Loucy (cell line): ENCODE measurements at regions not wholly inside any gene's neighbourhood (a gene's known extent, or its start where the extent isn't known, plus 50 kb on each side); places are given as distances from the start of the nearest gene placed in this dataset.

ENCODE experiments used
- EZH2phosphoT487 ChIP-seq: fragments of 200-600 bp; IDR thresholded peaks from 2 replicates; pipeline ENCODE4 v1.6.1; 2018; ENCODE audit warnings: antibody characterized with exemption, mild to moderate bottlenecking, moderate library complexity, borderline replicate concordance
- TF ChIP-seq, protein P1 (sequence below): fragments of 200-600 bp; sonication (generic); conservative IDR thresholded peaks from 2 replicates; pipeline ENCODE4 v1.5.1; 2014; ENCODE audit warnings: mild to moderate bottlenecking, antibody characterized with exemption, low read length

DNA sequence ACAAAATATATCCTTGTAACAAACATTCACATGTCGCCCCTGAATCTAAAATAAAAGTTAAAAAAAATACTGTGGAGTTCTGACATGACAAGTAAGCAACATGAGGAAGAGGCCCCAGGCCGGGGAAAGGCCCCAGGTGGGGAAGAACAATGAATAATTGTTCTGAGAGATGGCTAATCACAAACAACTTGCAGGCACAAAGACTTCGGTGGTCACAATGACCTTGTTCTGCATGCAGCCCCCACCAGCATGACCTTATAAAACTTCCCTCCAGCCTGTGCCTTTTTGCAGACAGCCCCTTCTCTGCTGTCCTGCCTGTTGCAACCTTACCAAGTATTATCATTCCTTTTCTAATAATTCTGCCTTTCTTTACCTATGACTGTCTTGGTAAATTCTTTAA is 95.7 kb upstream of the MYLIP start:
- TF ChIP-seq, protein P1, sequence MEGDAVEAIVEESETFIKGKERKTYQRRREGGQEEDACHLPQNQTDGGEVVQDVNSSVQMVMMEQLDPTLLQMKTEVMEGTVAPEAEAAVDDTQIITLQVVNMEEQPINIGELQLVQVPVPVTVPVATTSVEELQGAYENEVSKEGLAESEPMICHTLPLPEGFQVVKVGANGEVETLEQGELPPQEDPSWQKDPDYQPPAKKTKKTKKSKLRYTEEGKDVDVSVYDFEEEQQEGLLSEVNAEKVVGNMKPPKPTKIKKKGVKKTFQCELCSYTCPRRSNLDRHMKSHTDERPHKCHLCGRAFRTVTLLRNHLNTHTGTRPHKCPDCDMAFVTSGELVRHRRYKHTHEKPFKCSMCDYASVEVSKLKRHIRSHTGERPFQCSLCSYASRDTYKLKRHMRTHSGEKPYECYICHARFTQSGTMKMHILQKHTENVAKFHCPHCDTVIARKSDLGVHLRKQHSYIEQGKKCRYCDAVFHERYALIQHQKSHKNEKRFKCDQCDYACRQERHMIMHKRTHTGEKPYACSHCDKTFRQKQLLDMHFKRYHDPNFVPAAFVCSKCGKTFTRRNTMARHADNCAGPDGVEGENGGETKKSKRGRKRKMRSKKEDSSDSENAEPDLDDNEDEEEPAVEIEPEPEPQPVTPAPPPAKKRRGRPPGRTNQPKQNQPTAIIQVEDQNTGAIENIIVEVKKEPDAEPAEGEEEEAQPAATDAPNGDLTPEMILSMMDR: no peak
- no peak for TF ChIP-seq EZH2phosphoT487
